H7 (cell line): ENCODE measurements at regions not wholly inside any gene's neighbourhood (a gene's known extent, or its start where the extent isn't known, plus 50 kb on each side); places are given as distances from the start of the nearest gene placed in this dataset.
"Not testable (repeated sequence)": the region's sequence is repeated elsewhere in the genome, so short reads cannot be mapped to it uniquely, and the experiment has no call there.

ENCODE experiments used
- DNase-seq: peaks from one replicate; pipeline ENCODE4 v3.0.0; 2012
- H3K27me3 ChIP-seq: 2 replicates; pipeline ENCODE4 v1.6.0; 2011; ENCODE audit warnings: mild to moderate bottlenecking, low read length; ENCODE audit not compliant: control insufficient read depth, insufficient read depth
- H3K36me3 ChIP-seq: replicated peaks from 2 replicates; pipeline ENCODE4 v1.5.1; 2011; ENCODE audit warnings: low read length; ENCODE audit not compliant: control insufficient read depth, insufficient read depth
- H3K4me3 ChIP-seq: 2 replicates; pipeline ENCODE4 v1.5.1; 2011; ENCODE audit warnings: low read depth, mild to moderate bottlenecking, control low read depth, low read length, moderate library complexity; ENCODE audit not compliant: insufficient read depth

DNA sequence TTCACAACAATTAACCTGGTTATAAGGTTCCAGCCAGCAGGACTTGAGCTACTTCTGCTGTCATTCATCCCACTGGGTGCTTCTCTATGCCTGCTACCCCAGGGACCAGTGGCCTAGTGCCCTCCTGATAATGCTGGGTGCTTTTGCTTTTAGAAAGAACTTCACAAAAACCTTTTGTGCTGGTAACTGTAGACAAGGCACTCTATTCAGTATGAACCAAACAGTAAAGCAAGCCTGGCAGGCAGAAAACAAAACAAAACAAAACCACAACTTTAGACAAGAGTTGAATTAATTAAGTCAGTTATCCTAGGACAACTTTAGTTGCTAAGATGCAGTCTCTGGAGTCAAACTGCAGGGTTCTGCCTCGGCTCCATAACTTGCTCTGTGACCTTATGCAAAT, 61.9 kb upstream of the ADGRL2 start:
- Histone ChIP-seq H3K4me3 (no peak overlapping the region), H3K36me3 (no peaks in the 10 kb centered on the region), H3K27me3 (no peaks in the 10 kb centered on the region)
- no peak for DNase-seq

DNA sequence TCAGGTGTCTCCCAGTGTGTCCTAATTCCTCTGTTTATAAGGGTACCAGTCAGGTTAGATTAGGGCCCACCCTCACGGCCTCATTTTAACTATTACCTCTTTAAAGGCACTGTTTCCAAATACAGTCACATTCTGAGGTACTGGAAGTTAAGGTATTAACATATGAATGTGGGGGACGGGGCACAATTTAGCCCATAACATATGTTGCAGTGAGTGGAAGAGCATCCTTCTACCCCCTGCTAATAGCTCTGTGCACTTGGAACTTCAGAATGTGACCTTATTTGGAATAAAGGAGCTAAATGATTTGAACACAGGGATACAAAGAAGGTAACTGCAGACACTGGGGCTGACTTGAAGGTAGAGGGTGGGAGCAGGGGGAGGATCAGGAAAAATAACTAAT, 67.3 kb upstream of the ADGRL2 start:
- no peaks in the 10 kb centered on the region for H3K36me3 ChIP-seq
- no peaks in the 10 kb centered on the region for H3K27me3 ChIP-seq
- no peak overlapping the region for H3K4me3 ChIP-seq
- no peak for DNase-seq

DNA sequence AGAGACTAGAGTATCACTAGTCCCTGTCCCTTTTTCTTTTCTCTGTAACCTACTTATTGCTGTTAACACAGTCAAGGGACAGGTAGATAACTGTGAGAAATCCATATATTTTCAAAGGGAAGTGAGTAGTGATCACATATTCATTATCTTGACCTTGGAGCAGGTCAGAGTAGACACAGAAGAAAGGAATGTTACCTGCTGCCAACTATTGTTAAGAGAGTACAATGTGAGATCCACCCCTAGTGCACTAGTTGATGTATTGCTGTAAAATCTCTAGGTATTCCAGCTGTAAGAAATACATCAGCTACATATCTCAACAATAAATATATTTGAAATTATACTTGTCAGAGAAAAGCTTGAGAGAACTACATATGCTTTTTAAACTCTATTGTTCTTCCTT, 68.7 kb upstream of the ADGRL2 start:
- no peak overlapping the region for H3K4me3 ChIP-seq
- H3K27me3 ChIP-seq, result no peaks in the 10 kb centered on the region
- no peaks in the 10 kb centered on the region for H3K36me3 ChIP-seq
- DNase-seq, result no peak

DNA sequence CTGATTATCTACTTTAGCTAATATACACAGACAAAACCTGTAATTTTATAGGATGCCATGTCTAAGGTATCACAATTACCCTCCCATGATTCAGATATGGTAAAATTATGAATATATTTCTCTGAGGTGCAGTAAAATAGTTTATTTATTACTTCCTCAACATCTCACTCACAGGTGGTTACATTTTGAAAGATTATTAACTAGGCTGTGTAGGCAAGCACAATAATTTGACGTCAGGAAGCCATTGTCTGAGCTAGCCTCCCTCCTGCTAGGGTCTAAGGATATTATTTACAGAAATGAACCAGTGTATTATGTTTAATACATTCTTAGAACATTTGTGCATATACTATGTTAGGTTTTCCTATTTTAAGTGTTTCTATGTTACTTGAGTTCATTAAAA, 69.9 kb upstream of the ADGRL2 start:
- Histone ChIP-seq H3K4me3 (no peak overlapping the region), H3K36me3 (no peaks in the 10 kb centered on the region), H3K27me3 (no peaks in the 10 kb centered on the region)
- no peak for DNase-seq

DNA sequence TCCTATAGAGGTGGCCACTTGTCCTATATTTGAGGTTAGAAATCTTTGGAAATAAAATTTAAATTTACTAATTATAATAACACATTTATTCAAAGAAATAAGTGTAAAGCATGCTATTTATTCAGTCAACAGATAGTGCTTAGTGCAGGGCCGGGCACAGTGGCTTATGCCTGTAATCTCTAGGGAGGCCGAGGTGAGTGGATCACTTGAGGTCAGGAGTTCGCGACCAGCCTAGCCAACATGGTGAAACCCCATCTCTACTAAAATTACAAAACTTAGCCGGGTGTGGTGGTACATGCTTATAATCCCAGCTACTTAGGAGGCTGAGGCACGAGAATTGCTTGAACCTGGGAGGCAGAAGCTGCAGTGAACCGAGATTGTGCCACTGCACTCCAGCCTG, 70.4 kb upstream of the ADGRL2 start:
- not testable (repeated sequence) for H3K36me3 ChIP-seq, H3K4me3 ChIP-seq, DNase-seq, H3K27me3 ChIP-seq

DNA sequence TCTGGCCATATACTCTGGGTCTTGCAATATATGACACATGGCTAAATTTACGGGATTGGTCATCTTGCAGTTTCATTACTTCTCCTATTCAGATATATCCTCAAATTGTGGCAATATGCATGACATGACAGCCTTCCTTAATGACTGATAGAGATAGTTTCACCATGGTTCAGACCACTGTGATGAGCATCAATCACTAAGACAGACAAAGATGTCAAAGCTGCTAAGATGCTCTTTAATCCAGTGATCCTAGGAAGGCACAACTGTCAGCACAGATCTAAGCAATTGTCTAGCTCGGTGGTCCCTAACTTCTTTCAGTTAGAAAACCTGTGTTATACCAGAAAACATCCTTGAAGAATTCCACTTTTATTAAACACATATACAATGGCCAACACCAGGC, 70.9 kb upstream of the ADGRL2 start:
- DNase-seq, result no peak
- Histone ChIP-seq H3K27me3 (no peaks in the 10 kb centered on the region), H3K36me3 (no peaks in the 10 kb centered on the region), H3K4me3 (no peak overlapping the region)

DNA sequence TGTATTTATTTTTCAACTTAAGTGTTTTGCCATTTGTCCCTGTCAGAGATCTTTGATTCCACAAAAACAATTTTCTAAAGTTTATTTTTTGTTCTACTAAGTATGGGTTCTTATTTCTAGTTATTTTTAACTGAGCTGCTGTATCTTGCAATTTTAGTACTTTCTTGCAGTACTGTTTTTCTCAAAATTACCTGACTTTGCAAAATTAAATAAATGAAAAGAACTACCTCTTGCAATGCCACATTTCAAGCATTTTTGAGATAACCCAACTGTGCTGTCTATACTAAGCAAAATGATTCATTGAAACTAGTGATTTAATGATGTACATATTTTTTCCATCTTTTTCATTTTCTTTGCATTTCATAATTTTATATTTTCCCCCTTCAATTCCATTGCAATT, 71.5 kb upstream of the ADGRL2 start:
- Histone ChIP-seq H3K4me3 (no peak overlapping the region), H3K36me3 (no peaks in the 10 kb centered on the region), H3K27me3 (no peaks in the 10 kb centered on the region)
- DNase-seq, result no peak

DNA sequence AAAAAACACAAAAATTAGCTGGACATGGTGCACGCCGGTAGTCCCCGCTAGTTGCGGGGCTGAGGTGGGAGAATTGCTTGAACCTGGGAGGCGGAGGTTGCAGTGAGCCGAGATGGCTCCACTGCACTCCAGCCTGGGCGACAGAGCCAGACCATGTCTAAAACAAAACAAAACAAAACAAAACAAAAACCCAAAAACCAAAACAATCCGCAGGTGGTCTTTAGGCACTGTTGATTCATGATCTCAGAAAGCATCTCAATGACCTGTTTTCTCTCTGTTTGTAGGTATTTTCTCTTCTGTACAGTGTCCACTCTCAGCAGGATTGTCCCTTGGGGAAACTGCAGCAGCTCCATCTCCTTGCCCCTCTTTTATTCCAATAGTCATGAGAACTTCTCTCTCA, 74.9 kb upstream of the ADGRL2 start:
- Histone ChIP-seq H3K36me3 (no peaks in the 10 kb centered on the region), H3K4me3 (no peak overlapping the region), H3K27me3 (no peaks in the 10 kb centered on the region)
- no peak for DNase-seq

DNA sequence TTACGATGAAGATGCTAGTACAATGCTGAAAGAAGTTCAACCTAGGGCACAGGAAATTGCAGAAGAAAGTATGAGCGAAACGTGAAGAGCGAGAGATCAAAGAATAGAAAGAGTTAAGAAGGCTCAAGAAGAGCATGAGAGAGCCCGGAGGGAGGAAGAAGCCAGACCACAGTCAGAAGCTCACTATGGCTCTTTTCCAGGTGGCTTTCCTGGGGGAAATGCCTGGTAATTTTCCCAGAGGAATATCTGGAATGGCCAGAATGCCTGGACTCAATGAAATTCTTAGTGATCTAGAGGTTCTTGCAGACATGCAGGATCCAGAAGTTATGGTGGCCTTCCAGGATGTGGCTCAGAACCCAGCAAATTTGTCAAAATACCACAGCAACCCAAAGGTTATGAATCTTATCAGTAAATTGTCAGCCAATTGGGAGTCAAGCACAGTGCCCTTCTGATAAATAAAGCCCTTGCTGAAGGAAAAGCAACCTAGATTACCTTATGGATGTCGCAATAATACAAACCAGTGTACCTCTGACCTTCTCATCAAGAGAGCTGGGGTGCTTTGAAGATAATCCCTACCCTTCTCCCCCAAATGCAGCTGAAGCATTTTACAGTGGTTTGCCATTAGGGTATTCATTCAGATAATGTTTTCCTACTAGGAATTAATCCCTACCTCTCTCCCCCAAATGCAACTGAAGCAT, 78.0 kb upstream of the ADGRL2 start:
- not testable (repeated sequence) for DNase-seq

DNA sequence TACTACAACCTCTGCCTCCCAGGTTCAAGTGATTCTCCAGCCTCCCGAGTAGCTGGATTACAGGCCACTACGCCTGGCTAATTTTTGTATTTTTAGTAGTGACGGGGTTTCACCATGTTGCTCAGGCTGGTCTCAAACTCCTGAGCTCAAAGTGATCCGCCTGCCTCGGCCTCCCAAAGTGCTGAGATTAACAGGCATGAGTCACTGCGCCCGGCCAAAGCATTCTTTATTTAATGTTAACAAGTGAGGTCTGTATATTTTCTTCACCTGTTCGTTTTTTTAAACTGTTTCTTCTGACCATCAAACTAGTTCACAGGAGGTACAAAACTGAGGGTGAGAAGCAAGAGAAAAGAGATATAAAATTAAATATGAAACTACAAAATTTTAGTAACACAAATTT, 80.5 kb upstream of the ADGRL2 start:
- H3K36me3 ChIP-seq, H3K4me3 ChIP-seq, H3K27me3 ChIP-seq, DNase-seq: not testable (repeated sequence)

More for the DNA sequence above, 78.0 kb upstream of the ADGRL2 start:
- H3K36me3 ChIP-seq, H3K4me3 ChIP-seq, H3K27me3 ChIP-seq: not testable (repeated sequence)

DNA sequence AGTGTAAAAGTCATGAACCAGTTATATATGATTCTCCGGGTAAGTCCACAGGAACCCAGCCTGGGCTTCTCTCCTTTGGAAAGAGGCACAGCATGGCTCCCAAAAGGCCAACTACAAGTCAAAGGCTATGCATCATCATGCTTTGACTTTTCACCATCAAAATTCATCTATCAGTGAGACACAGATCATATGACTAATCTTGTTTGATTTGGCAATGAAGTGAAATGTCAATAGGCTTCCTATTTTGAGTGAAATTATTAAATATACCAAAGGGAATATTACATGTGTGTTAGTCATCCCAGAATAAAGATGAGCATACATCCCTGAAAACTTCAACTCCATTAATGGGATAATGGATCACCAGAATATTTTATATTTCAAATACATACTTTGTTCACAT, 83.5 kb upstream of the ADGRL2 start:
- no peak overlapping the region for H3K4me3 ChIP-seq
- no peaks in the 10 kb centered on the region for H3K36me3 ChIP-seq
- no peak for DNase-seq
- no peaks in the 10 kb centered on the region for H3K27me3 ChIP-seq

DNA sequence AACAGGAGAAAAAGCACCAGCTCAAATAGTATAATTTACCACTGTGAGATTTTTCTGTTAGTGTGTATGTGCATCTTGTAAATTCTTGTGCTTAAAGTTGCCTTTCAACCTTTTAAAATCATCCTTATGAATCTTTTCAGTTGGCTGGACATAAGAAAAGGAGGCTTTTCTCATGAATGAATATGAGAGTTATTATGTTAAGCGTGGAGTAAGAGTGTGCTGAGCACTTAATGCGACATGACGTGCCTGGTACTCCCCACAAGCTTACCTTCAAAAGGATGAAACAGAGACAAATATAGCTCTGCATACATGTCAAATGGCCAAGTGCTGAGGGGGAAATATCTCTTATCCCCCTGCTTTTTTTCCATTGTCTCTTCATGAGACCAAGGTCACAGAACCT, 85.3 kb upstream of the ADGRL2 start:
- Histone ChIP-seq H3K27me3 (no peaks in the 10 kb centered on the region), H3K36me3 (no peaks in the 10 kb centered on the region), H3K4me3 (no peak overlapping the region)
- no peak for DNase-seq

DNA sequence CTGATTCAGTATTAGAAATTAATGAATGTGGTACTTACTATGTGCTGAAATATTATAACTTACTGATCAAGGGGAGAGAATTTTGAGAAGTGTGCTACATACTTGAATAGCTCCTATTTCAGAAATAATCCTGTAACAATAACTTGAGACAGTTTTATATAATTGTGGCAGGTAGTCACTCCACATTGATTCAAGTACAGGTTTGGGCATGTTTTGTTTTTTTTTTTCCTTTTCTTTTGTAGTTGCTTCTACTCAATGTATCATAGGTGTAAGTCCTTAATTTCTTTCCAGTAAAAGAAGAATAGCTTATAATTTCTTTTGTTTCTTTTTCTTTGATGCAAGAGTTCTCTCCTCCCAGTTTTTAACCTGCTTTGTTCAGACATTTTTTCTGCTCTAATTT, 86.1 kb upstream of the ADGRL2 start:
- H3K4me3 ChIP-seq, result no peak overlapping the region
- no peaks in the 10 kb centered on the region for H3K27me3 ChIP-seq
- no peak for DNase-seq
- H3K36me3 ChIP-seq, result no peaks in the 10 kb centered on the region

DNA sequence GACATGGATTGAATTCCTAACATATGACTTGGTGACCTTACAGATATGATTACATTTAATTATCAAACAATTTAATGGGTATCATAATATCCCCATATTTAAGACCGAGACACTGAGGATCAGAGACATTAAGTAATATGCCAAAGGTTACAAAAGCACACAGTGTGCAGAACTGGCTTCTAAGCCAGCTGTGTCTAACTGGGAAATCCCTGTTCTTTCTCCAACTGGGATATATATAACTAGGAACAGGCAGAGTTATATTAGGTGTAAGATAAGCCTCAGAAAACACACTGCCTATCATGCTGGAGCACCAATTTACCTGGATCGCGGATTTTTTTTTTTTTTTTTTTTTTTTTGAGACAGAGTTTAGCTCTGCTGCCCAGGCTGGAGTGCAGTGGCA, 88.3 kb upstream of the ADGRL2 start:
- Histone ChIP-seq H3K4me3 (no peak overlapping the region), H3K36me3 (no peaks in the 10 kb centered on the region), H3K27me3 (no peaks in the 10 kb centered on the region)
- DNase-seq, result no peak

DNA sequence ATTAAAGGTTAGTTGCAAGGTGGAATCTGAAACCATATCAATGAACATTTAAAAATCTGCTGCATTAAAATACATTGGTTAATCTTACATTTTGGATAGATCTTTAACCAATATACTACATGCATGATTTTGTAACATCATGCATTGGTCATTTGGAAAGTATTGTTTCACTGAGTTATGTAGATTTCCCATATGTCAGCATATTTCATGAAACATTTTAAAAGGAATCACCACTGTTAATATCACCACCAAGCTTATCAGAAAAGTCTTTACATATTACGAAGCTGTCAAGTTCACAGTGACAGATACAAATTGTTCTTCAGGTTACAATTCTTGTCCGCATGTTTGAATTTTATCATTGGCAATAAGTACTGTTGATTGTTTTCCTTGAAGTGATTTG, 89.9 kb upstream of the ADGRL2 start:
- Histone ChIP-seq H3K36me3 (no peaks in the 10 kb centered on the region), H3K27me3 (no peaks in the 10 kb centered on the region), H3K4me3 (no peak overlapping the region)
- no peak for DNase-seq

DNA sequence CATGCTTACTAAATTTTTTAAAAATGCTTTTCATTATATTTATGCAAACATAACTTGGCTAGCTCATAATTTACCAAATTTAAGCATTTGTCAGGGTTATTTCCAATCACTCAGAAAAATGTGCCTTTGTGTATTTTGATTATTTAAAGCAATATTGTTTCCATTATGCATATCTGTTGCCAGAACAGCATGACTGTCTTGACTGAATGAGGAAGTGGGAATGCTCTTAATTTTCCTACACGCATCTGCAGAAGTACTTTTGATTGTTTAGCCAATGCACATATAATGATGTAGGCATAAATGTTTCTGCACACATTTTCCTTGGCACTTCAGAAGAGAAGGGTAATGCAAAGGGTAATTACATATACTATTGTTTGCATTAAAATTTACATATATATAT, 92.5 kb upstream of the ADGRL2 start:
- no peak for DNase-seq
- H3K36me3 ChIP-seq, result no peaks in the 10 kb centered on the region

More for the DNA sequence above, 92.5 kb upstream of the ADGRL2 start:
- Histone ChIP-seq H3K27me3 (no peaks in the 10 kb centered on the region), H3K4me3 (no peak overlapping the region)
